ENCODE measurements at regions not wholly inside any gene's neighbourhood (a gene's known extent, or its start where the extent isn't known, plus 50 kb on each side); places are given as distances from the start of the nearest gene placed in this dataset.

- DNase-seq: no peak
These were observed 99.0 kb upstream of the TAB2 start for GRCh38 chr6:149218471-149218870.

- DNase-seq: no peak
These were observed 98.6 kb upstream of the TAB2 start for GRCh38 chr6:149218915-149219314.

GRCh38 chr6:149220882-149221773 lies 96.4 kb upstream of the TAB2 start:
- no peak for DNase-seq

GRCh38 chr6:149221774-149222070 lies 95.8 kb upstream of the TAB2 start:
- no peak for DNase-seq

GRCh38 chr6:149223120-149223903 lies 94.2 kb upstream of the TAB2 start:
- no peak for DNase-seq

- DNase-seq: no peak
These were observed 93.6 kb upstream of the TAB2 start for GRCh38 chr6:149223904-149224351.

- DNase-seq: no peak
These were observed 93.1 kb upstream of the TAB2 start for GRCh38 chr6:149224399-149224798.

GRCh38 chr6:149225370-149225769 lies 92.1 kb upstream of the TAB2 start:
- DNase-seq: no peak

GRCh38 chr6:149225946-149226345 lies 91.6 kb upstream of the TAB2 start:
- no peak for DNase-seq

GRCh38 chr6:149227796-149228195 lies 89.7 kb upstream of the TAB2 start:
- no peak for DNase-seq

GRCh38 chr6:149228311-149228955 lies 89.1 kb upstream of the TAB2 start:
- DNase-seq: no peak

- DNase-seq: no peak
These were observed 88.4 kb upstream of the TAB2 start for GRCh38 chr6:149229096-149229495.

GRCh38 chr6:149230712-149231460 lies 86.6 kb upstream of the TAB2 start:
- DNase-seq: no peak

- no peak for DNase-seq
These were observed 85.7 kb upstream of the TAB2 start for GRCh38 chr6:149231778-149232177.

- peak; percentile 50 for DNase-seq
These were observed 84.3 kb upstream of the TAB2 start for GRCh38 chr6:149233056-149233715.

GRCh38 chr6:149234051-149234962 lies 83.2 kb upstream of the TAB2 start:
- DNase-seq: no peak

- no peak for DNase-seq
These were observed 82.4 kb upstream of the TAB2 start for GRCh38 chr6:149235130-149235561.

- no peak for DNase-seq
These were observed 80.9 kb upstream of the TAB2 start for GRCh38 chr6:149236589-149236988.

- no peak for DNase-seq
These were observed 80.0 kb upstream of the TAB2 start for GRCh38 chr6:149237464-149237863.

GRCh38 chr6:149239573-149240209 lies 77.8 kb upstream of the TAB2 start:
- DNase-seq: no peak

- DNase-seq: no peak
These were observed 74.6 kb upstream of the TAB2 start for GRCh38 chr6:149242883-149243282.

All from CD4-positive, alpha-beta T cell treated with Interferon gamma for 1 hour (primary cell).